IPS-NIHi11 (cell line): ENCODE measurements at regions not wholly inside any gene's neighbourhood (a gene's known extent, or its start where the extent isn't known, plus 50 kb on each side); places are given as distances from the start of the nearest gene placed in this dataset.

ENCODE experiments used
- DNase-seq: peaks from one replicate; pipeline ENCODE4 v3.0.0; 2012; ENCODE audit warnings: mixed read lengths, low spot score

GRCh38 chr3:43894176-43895049 is 203.7 kb downstream of the ABHD5 start:
- DNase-seq = peak; percentile 88

- DNase-seq = no peak
These were observed 204.8 kb downstream of the ABHD5 start for GRCh38 chr3:43895573-43895972.

DNA sequence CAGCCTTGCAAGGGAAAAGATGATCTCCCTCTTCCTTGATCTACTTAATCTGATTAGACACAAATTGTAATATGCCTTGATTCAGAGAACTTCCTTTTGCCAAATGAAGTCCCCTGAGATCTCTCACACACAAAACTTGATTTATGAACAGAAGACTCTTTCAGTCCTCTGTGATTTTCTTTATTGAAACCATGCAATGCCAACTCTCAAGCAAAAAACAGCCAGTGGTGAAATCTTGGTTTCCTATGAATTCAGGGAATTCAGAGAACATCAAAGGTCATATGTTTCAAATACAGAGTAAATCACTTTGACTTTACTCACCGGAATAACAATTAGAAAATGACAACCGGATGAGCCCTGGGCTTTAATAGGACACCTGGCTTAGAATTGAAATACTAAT is 211.7 kb downstream of the ABHD5 start:
- no peak for DNase-seq

DNA sequence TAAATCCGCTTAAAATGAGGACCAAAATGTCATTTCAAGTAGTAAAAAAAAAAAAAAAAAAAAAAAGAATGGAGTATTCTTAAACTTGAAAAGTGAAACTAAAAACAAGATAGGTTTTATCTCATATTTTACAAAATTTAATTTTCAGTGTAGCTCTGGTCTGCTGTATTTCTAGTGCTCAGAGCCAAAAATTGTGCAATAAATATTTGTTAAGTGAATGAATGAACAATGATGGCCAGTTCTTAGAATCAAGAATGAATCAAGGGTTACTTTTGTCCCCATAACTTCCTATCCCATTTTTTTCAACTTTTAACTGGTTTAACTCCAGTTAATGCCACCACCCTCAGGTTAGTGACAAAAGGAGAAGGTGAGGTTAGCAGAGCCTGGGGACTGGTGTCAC is 214.4 kb downstream of the ABHD5 start:
- DNase-seq = no peak

- no peak for DNase-seq
These were observed 216.2 kb downstream of the ABHD5 start for GRCh38 chr3:43906849-43907507.

DNA sequence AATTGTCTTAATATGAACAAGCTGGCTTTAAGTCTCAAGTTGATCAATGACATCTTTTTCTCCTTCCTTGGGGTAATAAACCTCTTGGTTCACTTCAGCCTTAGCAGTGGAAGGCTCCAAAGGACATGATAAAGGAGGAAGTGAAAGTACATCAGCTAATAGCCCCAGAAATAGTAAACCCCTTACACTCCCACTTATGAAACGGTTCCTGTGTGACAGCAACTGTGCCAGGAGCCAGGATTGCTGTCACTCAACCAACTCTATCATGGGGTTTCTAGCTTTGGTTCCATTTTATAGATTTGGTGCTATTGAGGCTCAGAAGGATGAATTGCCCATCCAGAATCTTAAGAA is 216.7 kb downstream of the ABHD5 start:
- DNase-seq = no peak

DNA sequence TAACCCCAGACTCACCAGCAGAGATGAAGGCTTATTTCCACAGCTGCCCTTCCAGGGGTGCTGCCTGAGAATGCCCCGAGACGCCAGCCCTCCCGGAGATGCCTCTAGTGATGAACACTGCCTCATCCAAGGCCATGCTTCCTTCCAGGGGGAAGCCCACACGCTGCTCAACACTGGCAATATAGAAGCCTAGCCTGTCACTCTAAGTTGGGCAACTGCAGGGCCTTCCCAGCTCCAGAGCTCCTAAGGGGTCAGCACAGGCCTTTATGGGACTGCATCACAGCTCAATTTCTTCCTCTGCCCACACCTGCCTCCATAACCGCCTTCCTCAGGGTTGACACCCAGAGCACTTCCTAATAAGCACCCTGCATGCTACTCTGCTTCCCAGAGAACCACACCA is 217.7 kb downstream of the ABHD5 start:
- DNase-seq = no peak

DNA sequence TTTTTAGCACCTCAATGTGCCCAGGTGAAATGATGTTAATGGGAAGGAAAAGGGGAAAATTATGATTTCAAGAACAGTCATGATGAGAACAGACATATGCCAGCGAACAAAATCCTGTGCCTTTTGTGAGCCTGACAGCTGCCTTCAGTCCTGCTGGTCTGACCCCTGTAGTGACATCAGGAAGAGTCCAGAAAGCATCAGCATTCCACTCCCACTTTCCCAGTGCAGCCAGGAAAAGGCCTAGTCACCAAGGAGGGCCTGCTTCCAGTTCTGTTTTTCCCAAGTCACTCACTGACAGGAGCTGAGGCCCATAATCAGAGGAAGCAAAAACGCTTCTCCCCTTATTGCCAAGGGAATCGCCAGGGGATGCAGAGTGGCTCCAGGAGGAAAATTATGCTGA is 218.4 kb downstream of the ABHD5 start:
- no peak for DNase-seq

GRCh38 chr3:43910750-43911149 is 220.0 kb downstream of the ABHD5 start:
- no peak for DNase-seq

DNA sequence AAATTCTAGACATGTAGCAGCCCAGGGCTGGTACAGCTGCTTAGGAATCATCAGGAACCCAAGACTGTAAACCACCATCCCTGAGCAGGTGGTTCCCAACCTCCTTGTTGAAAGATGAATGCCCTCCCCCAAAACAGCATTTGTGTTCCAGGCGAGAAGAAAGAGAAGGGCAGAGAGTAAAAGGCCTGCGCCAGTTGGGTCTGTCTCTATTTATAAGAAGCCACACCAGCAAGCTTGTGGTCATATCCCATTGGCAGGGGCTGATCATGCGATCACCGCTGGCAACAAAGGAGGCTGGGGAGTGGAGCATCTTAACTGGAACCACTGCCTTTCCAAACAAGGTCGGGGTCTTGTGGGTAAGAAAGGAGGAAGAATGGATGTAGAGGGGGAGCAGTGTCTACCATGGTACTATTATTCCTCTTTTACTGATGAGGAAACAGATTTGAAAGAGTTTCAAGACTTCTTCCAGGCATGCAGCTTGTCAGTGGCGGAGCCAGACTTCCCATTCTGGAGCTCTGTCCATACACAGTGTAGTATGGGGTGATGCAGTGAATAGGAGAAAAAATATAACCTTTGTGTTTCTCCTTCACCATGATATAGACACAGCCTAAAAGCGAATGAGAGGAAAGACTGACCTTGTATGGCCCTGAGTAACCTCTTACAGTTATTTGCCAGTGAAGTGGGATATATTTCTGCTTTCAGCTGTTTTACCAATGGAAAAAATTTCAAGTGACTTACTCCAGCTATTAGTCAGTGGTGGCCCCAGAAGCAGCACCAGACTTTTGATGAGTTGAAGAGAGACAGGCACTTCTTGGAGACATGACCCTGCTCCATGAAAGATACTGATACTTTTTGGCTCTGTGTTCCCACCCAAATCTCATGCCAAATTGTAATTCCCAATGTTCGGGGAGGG is 222.6 kb downstream of the ABHD5 start:
- DNase-seq = no peak

GRCh38 chr3:43914269-43914668 is 223.5 kb downstream of the ABHD5 start:
- no peak for DNase-seq

- no peak for DNase-seq
These were observed 224.8 kb downstream of the ABHD5 start for GRCh38 chr3:43915546-43915945.

- no peak for DNase-seq
These were observed 226.6 kb downstream of the ABHD5 start for GRCh38 chr3:43917361-43917760.

DNA sequence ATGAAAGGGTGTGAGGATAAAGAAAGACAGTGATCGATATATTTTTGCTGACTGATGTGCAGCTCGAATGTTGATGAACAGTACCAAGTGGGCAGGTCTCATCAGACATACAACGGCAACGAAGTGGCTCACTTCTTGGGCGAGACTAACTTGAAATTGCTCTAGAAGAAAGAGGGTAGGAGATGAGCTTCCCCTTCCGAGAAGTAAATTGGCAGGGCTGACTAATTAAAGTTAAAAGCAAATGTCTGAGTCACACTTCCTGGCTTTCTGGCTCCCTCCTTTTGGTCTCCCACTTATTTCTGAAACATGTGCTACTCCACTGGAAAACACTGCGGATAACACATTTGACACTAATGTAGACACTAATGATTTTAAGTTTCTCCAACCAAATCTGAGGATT is 228.3 kb downstream of the ABHD5 start:
- no peak for DNase-seq

DNA sequence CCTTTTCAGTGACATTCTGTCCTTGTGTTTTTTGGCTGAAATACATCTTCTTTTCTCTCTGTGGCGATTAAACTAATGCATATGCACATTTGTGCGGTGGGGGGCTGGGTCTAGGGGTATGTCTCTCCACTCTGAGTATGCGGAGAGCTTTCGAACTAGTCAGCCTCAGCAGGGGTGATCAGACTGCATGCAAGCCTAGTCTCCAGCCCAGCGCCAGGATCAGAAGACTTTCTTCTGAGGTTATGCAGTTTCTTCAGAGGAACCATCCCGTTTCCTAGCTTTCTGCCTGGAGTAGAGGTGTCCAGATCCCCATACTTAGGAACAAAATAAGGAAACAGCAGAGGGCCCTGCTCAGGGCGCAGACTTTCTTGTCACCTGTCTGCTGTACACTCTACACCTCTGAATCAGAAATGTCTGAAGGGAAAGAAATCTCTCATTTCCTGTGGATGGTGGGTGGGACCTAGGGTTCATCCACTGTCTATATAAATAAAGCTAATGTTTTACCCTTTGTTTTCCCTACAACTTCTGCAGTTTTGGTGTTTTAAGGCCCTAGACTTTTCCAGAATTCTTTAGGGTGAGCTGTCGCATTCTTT is 230.4 kb downstream of the ABHD5 start:
- DNase-seq = peak; percentile 34

DNA sequence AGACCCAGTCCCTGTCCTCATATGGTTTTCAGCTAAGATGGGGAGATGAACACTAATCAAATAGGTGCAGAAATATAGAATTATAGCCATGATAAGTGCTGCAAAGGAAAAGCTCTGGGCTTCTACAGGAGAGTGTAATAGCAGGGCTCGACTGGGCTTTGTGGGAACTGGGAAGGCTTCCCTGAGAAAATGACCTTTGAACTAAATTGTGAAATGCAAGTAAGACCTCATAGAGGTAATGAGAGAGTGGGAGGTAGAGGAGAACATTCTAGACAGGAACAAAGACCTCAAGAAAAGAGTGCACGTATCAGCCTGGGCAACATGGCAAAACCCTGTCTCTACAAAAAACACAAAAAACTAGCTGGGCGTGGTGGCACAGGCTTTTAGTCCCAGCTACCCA is 231.6 kb downstream of the ABHD5 start:
- DNase-seq = no peak

- DNase-seq = no peak
These were observed 232.6 kb downstream of the ABHD5 start for GRCh38 chr3:43923104-43923882.

DNA sequence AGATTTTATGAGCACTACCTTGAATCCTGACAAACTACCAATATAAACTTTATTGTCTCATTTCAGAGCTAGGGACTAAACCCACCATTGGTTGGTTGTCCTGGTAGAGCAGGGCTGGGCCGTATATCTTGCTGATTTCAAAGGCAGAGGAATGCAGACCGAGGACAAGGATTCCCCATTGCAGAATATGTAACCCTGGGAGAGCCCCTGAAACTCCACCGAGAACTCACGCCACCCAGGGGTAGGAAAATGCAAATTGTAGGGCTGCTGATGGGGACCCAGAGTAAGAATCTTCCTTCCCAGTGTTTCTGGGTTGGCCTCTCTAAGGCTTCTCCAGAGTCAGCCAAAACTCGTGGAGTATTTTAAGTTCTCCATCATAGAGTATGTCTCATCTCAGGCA is 235.3 kb downstream of the ABHD5 start:
- peak; percentile 49 for DNase-seq

DNA sequence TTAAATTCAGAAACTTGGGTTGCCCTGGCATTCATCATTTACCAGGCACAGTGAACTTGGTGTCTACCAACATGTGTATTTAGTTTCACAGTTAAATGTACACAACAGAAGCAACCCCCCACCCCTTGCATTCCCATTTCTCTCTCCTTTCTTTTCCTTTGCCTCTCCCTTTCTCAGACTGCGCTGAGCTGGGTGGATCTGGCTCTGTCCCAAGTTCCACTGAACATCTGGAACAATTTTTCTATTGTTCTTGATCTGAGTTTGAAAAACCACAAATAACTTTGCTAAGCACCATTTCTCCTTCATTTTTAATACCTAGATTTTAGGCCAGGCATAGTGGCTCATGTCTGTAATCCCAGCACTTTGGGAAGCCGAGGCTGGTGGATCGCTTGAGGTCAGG is 242.2 kb downstream of the ABHD5 start:
- DNase-seq = no peak

DNA sequence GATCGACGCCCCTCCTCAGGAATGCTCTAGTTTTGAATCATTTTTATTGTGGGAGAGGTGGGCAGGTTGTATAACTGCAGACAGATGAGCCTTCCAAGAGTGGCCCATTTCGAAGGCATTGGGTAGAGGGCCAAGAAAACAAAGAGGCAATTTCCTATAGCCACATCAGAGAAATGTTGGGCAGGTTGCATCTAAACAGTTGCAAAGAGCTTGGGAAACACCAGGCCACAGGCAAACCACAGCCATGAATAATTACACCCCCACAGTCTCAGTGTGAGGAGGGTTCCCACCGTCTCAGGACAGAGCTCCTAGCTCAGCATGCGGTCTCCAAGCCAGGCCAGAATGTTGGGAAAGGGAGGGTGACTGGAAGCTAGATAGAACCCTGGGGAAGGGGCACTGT is 257.3 kb downstream of the ABHD5 start:
- DNase-seq = no peak

GRCh38 chr3:43949594-43949993 is 258.9 kb downstream of the ABHD5 start:
- DNase-seq = no peak

GRCh38 chr3:43950775-43951174 is 260.0 kb downstream of the ABHD5 start:
- no peak for DNase-seq
